ENCODE measurements at regions not wholly inside any gene's neighbourhood (a gene's known extent, or its start where the extent isn't known, plus 50 kb on each side); places are given as distances from the start of the nearest gene placed in this dataset.

- Histone ChIP-seq H3K36me3 (ENCODE audit: control insufficient read depth, insufficient read depth, low read length) (no peaks in the 10 kb centered on the region), H3K4me3 (replicated peaks in 1 of 4; ENCODE audit: control extremely low read depth in 1 of 4, insufficient read depth in 1 of 4, low read depth in 3 of 4, low read length in 4 of 4) (no peak overlapping the region), H3K4me2 (ENCODE audit: extremely low read depth, insufficient read depth, low read length) (no peak overlapping the region), H3K27me3 (ENCODE audit: control insufficient read depth, insufficient read depth, low read length) (no peaks in the 10 kb centered on the region), H3K9me3 (ENCODE audit: control insufficient read depth, insufficient read depth, low read depth, low read length) (no peaks in the 10 kb centered on the region), H3K4me1 (ENCODE audit: control insufficient read depth, extremely low read depth, insufficient read depth, low read length) (no peaks in the 10 kb centered on the region), H3K9ac (ENCODE audit: insufficient read depth, low read length) (no peak overlapping the region), H4K20me1 (ENCODE audit: control insufficient read depth, extremely low read depth, insufficient read depth, low read length) (no peaks in the 10 kb centered on the region), H3K27ac (ENCODE audit: insufficient read depth, low read length) (no peak overlapping the region), H2AFZ (ENCODE audit: low read length) (no peak overlapping the region), H3K79me2 (ENCODE audit: control insufficient read depth, insufficient read depth, low read length) (no peaks in the 10 kb centered on the region)
- peak in 1 of 2 donors; percentile 3 for DNase-seq (ENCODE audit: low read depth in 2 of 2)
- TF ChIP-seq CTCF (conservative IDR thresholded peaks at IDR 0.05 in 1 of 2, IDR thresholded peaks at IDR 0.05 in 1 of 2; ENCODE audit: low read depth in 1 of 2, low read length in 2 of 2) (no peak), EZH2 (IDR thresholded peaks at IDR 0.05; ENCODE audit: low read length, missing control alignments) (no peak)
Observed at GRCh38 chr1:191085121-191085520, 607.5 kb upstream of the BRINP3 start.

- no peaks in the 10 kb centered on the region for H3K9me3 ChIP-seq (ENCODE audit: control insufficient read depth, insufficient read depth, low read depth, low read length)
- no peak for TF ChIP-seq CTCF (conservative IDR thresholded peaks at IDR 0.05 in 1 of 2, IDR thresholded peaks at IDR 0.05 in 1 of 2; ENCODE audit: low read depth in 1 of 2, low read length in 2 of 2)
- no peak for TF ChIP-seq EZH2 (IDR thresholded peaks at IDR 0.05; ENCODE audit: low read length, missing control alignments)
- H3K27ac ChIP-seq (ENCODE audit: insufficient read depth, low read length), result no peak overlapping the region
- H3K4me2 ChIP-seq (ENCODE audit: extremely low read depth, insufficient read depth, low read length), result no peak overlapping the region
- H3K79me2 ChIP-seq (ENCODE audit: control insufficient read depth, insufficient read depth, low read length), result no peaks in the 10 kb centered on the region
- H3K4me3 ChIP-seq (replicated peaks in 1 of 4; ENCODE audit: control extremely low read depth in 1 of 4, insufficient read depth in 1 of 4, low read depth in 3 of 4, low read length in 4 of 4), result no peak overlapping the region
- DNase-seq (ENCODE audit: low read depth in 2 of 2), result no peak
- no peaks in the 10 kb centered on the region for H3K36me3 ChIP-seq (ENCODE audit: control insufficient read depth, insufficient read depth, low read length)
- no peaks in the 10 kb centered on the region for H4K20me1 ChIP-seq (ENCODE audit: control insufficient read depth, extremely low read depth, insufficient read depth, low read length)
- no peak overlapping the region for H2AFZ ChIP-seq (ENCODE audit: low read length)
- no peak overlapping the region for H3K9ac ChIP-seq (ENCODE audit: insufficient read depth, low read length)
- H3K4me1 ChIP-seq (ENCODE audit: control insufficient read depth, extremely low read depth, insufficient read depth, low read length), result no peaks in the 10 kb centered on the region
- H3K27me3 ChIP-seq (ENCODE audit: control insufficient read depth, insufficient read depth, low read length), result no peaks in the 10 kb centered on the region
Observed at GRCh38 chr1:191086910-191087309, 609.2 kb upstream of the BRINP3 start.

- DNase-seq (ENCODE audit: low read depth in 2 of 2), result no peak
Observed at GRCh38 chr1:191096405-191096804, 618.7 kb upstream of the BRINP3 start.

More at GRCh38 chr1:191096405-191096804, 618.7 kb upstream of the BRINP3 start:
- Histone ChIP-seq H4K20me1 (ENCODE audit: control insufficient read depth, extremely low read depth, insufficient read depth, low read length) (no peaks in the 10 kb centered on the region), H3K27me3 (ENCODE audit: control insufficient read depth, insufficient read depth, low read length) (no peaks in the 10 kb centered on the region), H3K27ac (ENCODE audit: insufficient read depth, low read length) (no peak overlapping the region), H3K4me1 (ENCODE audit: control insufficient read depth, extremely low read depth, insufficient read depth, low read length) (no peaks in the 10 kb centered on the region), H3K4me2 (ENCODE audit: extremely low read depth, insufficient read depth, low read length) (no peak overlapping the region), H3K36me3 (ENCODE audit: control insufficient read depth, insufficient read depth, low read length) (no peaks in the 10 kb centered on the region), H3K4me3 (replicated peaks in 1 of 4; ENCODE audit: control extremely low read depth in 1 of 4, insufficient read depth in 1 of 4, low read depth in 3 of 4, low read length in 4 of 4) (no peak overlapping the region), H3K9me3 (ENCODE audit: control insufficient read depth, insufficient read depth, low read depth, low read length) (no peaks in the 10 kb centered on the region), H3K79me2 (ENCODE audit: control insufficient read depth, insufficient read depth, low read length) (no peaks in the 10 kb centered on the region), H3K9ac (ENCODE audit: insufficient read depth, low read length) (no peak overlapping the region), H2AFZ (ENCODE audit: low read length) (no peak overlapping the region)
- no peak for TF ChIP-seq CTCF (conservative IDR thresholded peaks at IDR 0.05 in 1 of 2, IDR thresholded peaks at IDR 0.05 in 1 of 2; ENCODE audit: low read depth in 1 of 2, low read length in 2 of 2)
- no peak for TF ChIP-seq EZH2 (IDR thresholded peaks at IDR 0.05; ENCODE audit: low read length, missing control alignments)

All from fibroblast of lung (primary cell).